ENCODE measurements at regions not wholly inside any gene's neighbourhood (a gene's known extent, or its start where the extent isn't known, plus 50 kb on each side); places are given as distances from the start of the nearest gene placed in this dataset.
A peak's percentile ranks its signal among the peaks of the same experiment; 100 is the strongest.
"Not testable (repeated sequence)": the region's sequence is repeated elsewhere in the genome, so short reads cannot be mapped to it uniquely, and the experiment has no call there.

DNA sequence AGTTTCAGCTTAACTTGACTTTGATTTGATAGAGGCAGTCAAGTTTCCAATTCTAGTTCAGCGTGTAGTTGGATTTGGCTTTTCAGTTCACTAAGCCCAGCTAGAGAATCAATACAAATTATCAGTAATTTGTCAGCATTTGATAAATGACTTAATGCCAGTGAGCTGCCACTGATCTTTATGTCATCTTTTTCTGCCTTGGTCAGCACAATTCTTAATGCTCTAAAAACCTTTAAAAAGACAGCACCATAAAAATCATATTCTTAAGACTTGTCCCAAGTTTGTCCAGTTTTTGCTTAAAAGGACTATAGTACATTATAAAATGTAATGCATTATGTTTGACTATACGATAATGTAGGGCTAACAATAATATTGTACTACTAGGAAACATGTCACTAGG lies 920.5 kb downstream of the LRFN5 start:
- DNase-seq (ENCODE audit: low read depth, low spot score), result no peak
- in situ Hi-C loops (cut with HindIII; ENCODE audit: low pct_unique_long_range_greater_than_20kb, low sequenced_read_pairs), result no loop called here

- DNase-seq (ENCODE audit: low read depth, low spot score), result peak; percentile 29
These were observed 917.0 kb downstream of the LRFN5 start for GRCh38 chr14:42523666-42524065.

GRCh38 chr14:42517806-42518500 lies 911.3 kb downstream of the LRFN5 start:
- DNase-seq (ENCODE audit: low read depth, low spot score), result no peak
- in situ Hi-C loops (cut with HindIII; ENCODE audit: low pct_unique_long_range_greater_than_20kb, low sequenced_read_pairs), result no loop called here

More at GRCh38 chr14:42523666-42524065, 917.0 kb downstream of the LRFN5 start:
- in situ Hi-C loops (cut with HindIII; ENCODE audit: low pct_unique_long_range_greater_than_20kb, low sequenced_read_pairs), result no loop called here

GRCh38 chr14:42513837-42514236 lies 907.2 kb downstream of the LRFN5 start:
- in situ Hi-C loops (cut with HindIII; ENCODE audit: low pct_unique_long_range_greater_than_20kb, low sequenced_read_pairs), result no loop called here
- no peak for DNase-seq (ENCODE audit: low read depth, low spot score)

DNA sequence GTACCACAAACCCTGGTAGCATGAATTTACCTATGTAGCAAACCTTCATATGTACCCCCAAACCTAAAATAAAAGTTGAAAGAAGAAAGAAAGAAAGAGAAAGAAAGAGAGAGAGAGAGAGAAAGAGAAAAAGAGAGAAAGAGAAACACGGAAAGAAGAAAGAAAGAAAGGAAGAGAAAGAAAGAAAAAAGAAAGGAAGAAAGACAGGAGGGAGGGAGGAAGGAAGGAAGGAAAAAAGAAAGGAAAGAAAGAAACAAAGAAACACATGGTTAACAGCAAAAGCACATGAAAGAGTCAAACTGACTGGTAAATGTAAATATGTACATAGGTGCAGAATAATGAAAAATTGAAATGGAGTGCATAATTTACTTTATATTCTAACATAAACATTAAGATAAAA lies 903.4 kb downstream of the LRFN5 start:
- no peak for DNase-seq (ENCODE audit: low read depth, low spot score)
- in situ Hi-C loops (cut with HindIII; ENCODE audit: low pct_unique_long_range_greater_than_20kb, low sequenced_read_pairs), result no loop called here

- no peak for DNase-seq (ENCODE audit: low read depth, low spot score)
- in situ Hi-C loops (cut with HindIII; ENCODE audit: low pct_unique_long_range_greater_than_20kb, low sequenced_read_pairs), result no loop called here
These were observed 901.7 kb downstream of the LRFN5 start for GRCh38 chr14:42508209-42508946.

GRCh38 chr14:42504433-42504832 lies 897.8 kb downstream of the LRFN5 start:
- in situ Hi-C loops (cut with HindIII; ENCODE audit: low pct_unique_long_range_greater_than_20kb, low sequenced_read_pairs), result no loop called here
- no peak for DNase-seq (ENCODE audit: low read depth, low spot score)

GRCh38 chr14:42499137-42499536 lies 892.5 kb downstream of the LRFN5 start:
- no peak for DNase-seq (ENCODE audit: low read depth, low spot score)
- in situ Hi-C loops (cut with HindIII; ENCODE audit: low pct_unique_long_range_greater_than_20kb, low sequenced_read_pairs), result no loop called here

- in situ Hi-C loops (cut with HindIII; ENCODE audit: low pct_unique_long_range_greater_than_20kb, low sequenced_read_pairs), result no loop called here
- DNase-seq (ENCODE audit: low read depth, low spot score), result no peak
These were observed 883.9 kb downstream of the LRFN5 start for GRCh38 chr14:42490536-42490935.

- in situ Hi-C loops (cut with HindIII; ENCODE audit: low pct_unique_long_range_greater_than_20kb, low sequenced_read_pairs), result no loop called here
- no peak for DNase-seq (ENCODE audit: low read depth, low spot score)
These were observed 882.3 kb downstream of the LRFN5 start for GRCh38 chr14:42488965-42489364.

DNA sequence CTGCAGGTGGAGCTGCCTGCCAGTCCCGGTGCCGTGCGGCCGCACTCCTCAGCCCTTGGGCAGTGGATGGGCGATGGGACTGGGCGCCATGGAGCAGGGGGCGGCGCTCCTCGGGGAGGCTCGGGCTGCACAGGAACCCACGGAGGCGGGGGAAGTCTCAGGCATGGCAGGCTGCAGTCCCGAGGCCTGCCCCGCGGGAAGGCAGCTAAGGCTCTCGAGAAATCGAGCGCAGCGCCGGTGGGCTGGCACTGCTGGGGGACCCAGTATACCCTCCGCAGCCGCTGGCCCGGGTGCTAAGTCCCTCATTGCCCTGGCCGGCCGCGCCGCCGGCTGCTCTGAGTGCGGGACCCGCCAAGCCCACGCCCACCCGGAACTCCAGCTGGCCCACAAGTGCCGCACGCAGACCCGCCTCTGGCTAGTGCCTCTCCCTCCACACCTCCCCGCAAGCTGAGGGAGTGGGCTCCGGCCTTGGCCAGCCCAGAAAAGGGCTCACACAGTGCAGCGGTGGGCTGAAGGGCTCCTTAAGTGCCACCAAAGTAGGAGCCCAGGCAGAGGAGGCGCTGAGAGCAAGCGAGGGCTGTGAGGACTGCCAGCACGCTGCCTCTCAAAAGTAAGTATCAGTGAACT lies 875.8 kb downstream of the LRFN5 start:
- in situ Hi-C loops (cut with HindIII; ENCODE audit: low pct_unique_long_range_greater_than_20kb, low sequenced_read_pairs); DNase-seq (ENCODE audit: low read depth, low spot score): not testable (repeated sequence)

DNA sequence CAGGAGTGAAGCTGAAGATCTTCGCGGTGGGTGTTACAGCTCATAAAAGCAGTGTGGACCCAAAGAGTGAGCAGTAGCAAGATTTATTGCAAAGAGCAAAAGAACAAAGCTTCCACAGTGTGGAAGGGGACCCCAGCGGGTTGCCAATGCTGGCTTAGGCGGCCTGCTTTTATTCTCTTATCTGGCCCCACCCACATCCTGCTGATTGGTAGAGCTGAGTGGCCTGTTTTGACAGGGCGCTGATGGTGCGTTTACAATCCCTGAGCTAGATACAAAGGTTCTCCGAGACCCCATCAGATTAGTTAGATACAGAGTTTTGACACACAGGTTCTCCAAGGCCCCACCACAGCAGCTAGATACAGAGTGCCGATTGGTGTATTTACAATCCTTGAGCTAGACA lies 875.0 kb downstream of the LRFN5 start:
- DNase-seq (ENCODE audit: low read depth, low spot score); in situ Hi-C loops (cut with HindIII; ENCODE audit: low pct_unique_long_range_greater_than_20kb, low sequenced_read_pairs): not testable (repeated sequence)

- DNase-seq (ENCODE audit: low read depth, low spot score), result no peak
- in situ Hi-C loops (cut with HindIII; ENCODE audit: low pct_unique_long_range_greater_than_20kb, low sequenced_read_pairs), result no loop called here
These were observed 873.6 kb downstream of the LRFN5 start for GRCh38 chr14:42480255-42480654.

DNA sequence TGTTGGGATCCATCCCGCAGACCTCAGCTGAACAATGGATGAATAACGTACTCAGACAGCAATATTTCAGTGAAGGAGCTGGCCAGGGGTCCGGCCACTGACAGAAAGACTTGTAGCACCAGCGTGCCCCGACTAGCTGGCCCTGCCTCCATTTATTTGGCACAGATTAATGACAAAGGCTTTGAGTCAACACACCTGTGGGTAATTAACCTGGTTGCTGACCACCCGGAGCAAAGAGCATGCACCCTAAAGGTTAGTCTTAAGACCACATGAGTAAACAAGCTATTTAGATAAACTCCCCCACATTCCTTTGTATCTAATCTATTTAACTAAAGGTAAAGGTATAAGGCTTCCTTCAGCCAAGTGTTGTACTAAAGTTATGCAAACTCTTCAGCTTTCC lies 868.6 kb downstream of the LRFN5 start:
- DNase-seq (ENCODE audit: low read depth, low spot score), result no peak
- in situ Hi-C loops (cut with HindIII; ENCODE audit: low pct_unique_long_range_greater_than_20kb, low sequenced_read_pairs), result no loop called here

DNA sequence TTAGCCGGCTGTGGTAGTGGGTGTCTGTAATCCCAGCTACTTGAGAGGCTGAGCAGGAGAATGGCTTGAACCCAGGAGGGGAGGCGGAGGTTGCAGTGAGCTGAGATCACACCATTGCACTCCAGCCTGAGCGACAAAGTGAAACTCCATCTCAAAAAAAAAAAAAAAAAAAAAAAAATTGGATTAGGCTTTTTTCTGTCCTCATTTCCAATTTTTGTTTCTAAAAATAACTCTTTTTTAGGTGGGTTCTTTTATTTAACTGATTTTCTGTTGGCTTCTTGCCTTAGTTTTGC lies 863.7 kb downstream of the LRFN5 start:
- in situ Hi-C loops (cut with HindIII; ENCODE audit: low pct_unique_long_range_greater_than_20kb, low sequenced_read_pairs), result no loop called here
- DNase-seq (ENCODE audit: low read depth, low spot score), result no peak

- peak; percentile 17 for DNase-seq (ENCODE audit: low read depth, low spot score)
- in situ Hi-C loops (cut with HindIII; ENCODE audit: low pct_unique_long_range_greater_than_20kb, low sequenced_read_pairs), result no loop called here
These were observed 863.2 kb downstream of the LRFN5 start for GRCh38 chr14:42469637-42470426.

DNA sequence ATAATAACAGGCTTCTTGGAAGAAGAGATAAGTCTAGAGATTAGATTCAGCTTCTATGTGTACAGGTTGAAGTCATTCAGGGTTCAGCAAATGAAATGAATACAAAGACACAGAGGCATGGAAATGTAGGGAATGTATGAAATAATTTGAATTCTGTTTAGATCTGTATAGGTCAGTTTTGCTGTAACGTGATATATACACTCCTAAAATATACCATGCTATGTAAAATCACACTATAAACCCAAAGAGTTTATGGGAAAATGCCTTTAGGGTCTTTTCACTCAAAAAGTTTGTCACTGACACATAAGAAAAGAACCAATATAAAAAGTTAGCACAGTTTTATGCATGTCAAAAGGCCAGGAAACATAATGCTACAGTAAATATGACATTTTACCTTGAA lies 854.0 kb downstream of the LRFN5 start:
- DNase-seq (ENCODE audit: low read depth, low spot score), result no peak
- in situ Hi-C loops (cut with HindIII; ENCODE audit: low pct_unique_long_range_greater_than_20kb, low sequenced_read_pairs), result no loop called here

DNA sequence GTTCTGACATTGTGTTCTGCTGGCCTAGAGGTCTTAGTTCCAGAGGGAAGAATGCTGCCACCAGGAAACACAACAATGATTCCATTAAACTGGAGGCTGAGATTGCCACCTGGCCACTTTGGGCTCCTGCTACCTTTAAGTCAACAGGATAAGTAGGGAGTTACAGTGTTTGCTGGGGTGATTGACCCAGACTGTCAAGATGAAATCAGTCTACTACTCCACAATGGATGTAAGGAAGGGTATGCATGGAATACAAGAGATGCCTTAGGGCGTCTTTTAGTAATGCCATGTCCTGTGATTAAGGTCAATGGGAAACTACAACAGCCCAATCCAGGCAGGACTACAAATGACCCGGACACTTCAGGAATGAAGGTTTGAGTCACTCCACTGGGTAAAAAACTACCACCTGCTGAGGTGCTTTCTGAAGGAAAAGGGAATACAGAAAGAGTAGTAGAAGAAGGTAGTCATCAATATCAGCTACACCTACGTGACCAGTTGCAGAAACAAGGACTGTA lies 852.6 kb downstream of the LRFN5 start:
- DNase-seq (ENCODE audit: low read depth, low spot score), result no peak
- in situ Hi-C loops (cut with HindIII; ENCODE audit: low pct_unique_long_range_greater_than_20kb, low sequenced_read_pairs), result no loop called here

Measured in SK-MEL-5 (cell line).